Loucy (cell line): ENCODE measurements at regions not wholly inside any gene's neighbourhood (a gene's known extent, or its start where the extent isn't known, plus 50 kb on each side); places are given as distances from the start of the nearest gene placed in this dataset.

ENCODE experiments used
- H2AFZ ChIP-seq: fragments of 200-600 bp; sonication (generic); 2 replicates; pipeline ENCODE4 v1.6.0; 2016; ENCODE audit warnings: antibody characterized with exemption, mild to moderate bottlenecking, low read length, moderate library complexity
- H3F3A ChIP-seq: fragments of 200-600 bp; 2 replicates; pipeline ENCODE4 v1.6.0; 2016; ENCODE audit warnings: antibody characterized with exemption, low read depth, mild to moderate bottlenecking
- H3K27me3 ChIP-seq: fragments of 200-600 bp; sonication (generic); 2 replicates; pipeline ENCODE4 v1.6.1; 2014; ENCODE audit warnings: low read length, mild to moderate bottlenecking; ENCODE audit not compliant: insufficient read depth, poor library complexity, severe bottlenecking
- H3K36me3 ChIP-seq: fragments of 200-600 bp; sonication (generic); 2 replicates; pipeline ENCODE4 v1.6.1; 2016; ENCODE audit warnings: low read length; ENCODE audit not compliant: insufficient read depth
- H3K4me1 ChIP-seq: fragments of 200-600 bp; sonication (generic); 2 replicates; pipeline ENCODE4 v1.5.1; 2014; ENCODE audit warnings: low read length, mild to moderate bottlenecking; ENCODE audit not compliant: insufficient read depth, poor library complexity, severe bottlenecking
- H3K4me2 ChIP-seq: fragments of 200-600 bp; sonication (generic); 2 replicates; pipeline ENCODE4 v1.6.0; 2014; ENCODE audit warnings: antibody characterized with exemption, low read length, low read depth, mild to moderate bottlenecking; ENCODE audit not compliant: poor library complexity, severe bottlenecking
- H3K4me3 ChIP-seq: fragments of 200-600 bp; sonication (generic); 2 replicates; pipeline ENCODE4 v1.5.1; 2014; ENCODE audit warnings: low read length, mild to moderate bottlenecking, mixed read lengths; ENCODE audit not compliant: poor library complexity, severe bottlenecking
- H3K79me2 ChIP-seq: fragments of 200-600 bp; sonication (generic); 2 replicates; pipeline ENCODE4 v1.6.1; 2014; ENCODE audit warnings: low read length; ENCODE audit not compliant: insufficient read depth
- H3K9ac ChIP-seq: fragments of 200-600 bp; sonication (generic); 2 replicates; pipeline ENCODE4 v1.6.0; 2014; ENCODE audit warnings: mild to moderate bottlenecking, low read depth, low read length, moderate library complexity; ENCODE audit not compliant: poor library complexity, severe bottlenecking
- H3K9me2 ChIP-seq: fragments of 200-600 bp; sonication (generic); replicated peaks from 2 replicates; pipeline ENCODE4 v1.6.1; 2016; ENCODE audit warnings: low read depth, low read length, mixed read lengths
- H3K9me3 ChIP-seq: fragments of 200-600 bp; sonication (generic); 2 replicates; pipeline ENCODE4 v1.6.1; 2014; ENCODE audit warnings: mild to moderate bottlenecking, antibody characterized with exemption, low read length, low read depth; ENCODE audit not compliant: insufficient read depth
- H4K20me1 ChIP-seq: fragments of 200-600 bp; sonication (generic); 2 replicates; pipeline ENCODE4 v1.6.0; 2014; ENCODE audit warnings: antibody characterized with exemption, low read length, mild to moderate bottlenecking; ENCODE audit not compliant: insufficient read depth, poor library complexity, severe bottlenecking
- EZH2phosphoT487 ChIP-seq: fragments of 200-600 bp; IDR thresholded peaks from 2 replicates; pipeline ENCODE4 v1.6.1; 2018; ENCODE audit warnings: antibody characterized with exemption, mild to moderate bottlenecking, moderate library complexity, borderline replicate concordance
- TF ChIP-seq, protein P1 (sequence below): fragments of 200-600 bp; sonication (generic); conservative IDR thresholded peaks from 2 replicates; pipeline ENCODE4 v1.5.1; 2014; ENCODE audit warnings: mild to moderate bottlenecking, antibody characterized with exemption, low read length

DNA sequence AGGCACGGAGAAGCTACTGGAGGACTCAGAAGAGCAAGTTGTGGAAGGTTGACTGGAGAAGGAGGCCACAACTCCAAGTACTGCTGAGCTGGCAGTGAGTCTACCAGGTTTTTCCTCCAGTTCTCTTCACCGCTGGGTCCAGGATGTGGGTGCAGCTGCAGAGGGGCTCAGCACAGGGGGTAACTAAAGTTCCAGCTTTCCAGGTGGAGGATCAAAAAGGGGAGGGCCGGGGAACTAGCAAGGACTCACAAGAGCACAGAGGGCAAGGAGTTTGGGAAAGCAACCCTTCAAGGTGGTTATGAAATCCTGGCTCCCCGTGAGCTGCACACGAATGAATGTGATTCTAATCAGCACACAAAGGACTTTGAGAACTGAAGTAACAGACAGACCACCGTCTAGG lies 194.2 kb upstream of the GMDS start:
- no peak overlapping the region for H3K4me2 ChIP-seq
- no peaks in the 10 kb centered on the region for H4K20me1 ChIP-seq
- H3F3A ChIP-seq = no peaks in the 10 kb centered on the region
- H3K4me3 ChIP-seq = no peak overlapping the region
- TF ChIP-seq, protein P1, sequence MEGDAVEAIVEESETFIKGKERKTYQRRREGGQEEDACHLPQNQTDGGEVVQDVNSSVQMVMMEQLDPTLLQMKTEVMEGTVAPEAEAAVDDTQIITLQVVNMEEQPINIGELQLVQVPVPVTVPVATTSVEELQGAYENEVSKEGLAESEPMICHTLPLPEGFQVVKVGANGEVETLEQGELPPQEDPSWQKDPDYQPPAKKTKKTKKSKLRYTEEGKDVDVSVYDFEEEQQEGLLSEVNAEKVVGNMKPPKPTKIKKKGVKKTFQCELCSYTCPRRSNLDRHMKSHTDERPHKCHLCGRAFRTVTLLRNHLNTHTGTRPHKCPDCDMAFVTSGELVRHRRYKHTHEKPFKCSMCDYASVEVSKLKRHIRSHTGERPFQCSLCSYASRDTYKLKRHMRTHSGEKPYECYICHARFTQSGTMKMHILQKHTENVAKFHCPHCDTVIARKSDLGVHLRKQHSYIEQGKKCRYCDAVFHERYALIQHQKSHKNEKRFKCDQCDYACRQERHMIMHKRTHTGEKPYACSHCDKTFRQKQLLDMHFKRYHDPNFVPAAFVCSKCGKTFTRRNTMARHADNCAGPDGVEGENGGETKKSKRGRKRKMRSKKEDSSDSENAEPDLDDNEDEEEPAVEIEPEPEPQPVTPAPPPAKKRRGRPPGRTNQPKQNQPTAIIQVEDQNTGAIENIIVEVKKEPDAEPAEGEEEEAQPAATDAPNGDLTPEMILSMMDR = no peak
- TF ChIP-seq EZH2phosphoT487 = no peak
- no peak overlapping the region for H3K9ac ChIP-seq
- H3K9me3 ChIP-seq = no peaks in the 10 kb centered on the region
- no peaks in the 10 kb centered on the region for H3K36me3 ChIP-seq
- H3K79me2 ChIP-seq = no peaks in the 10 kb centered on the region
- H3K27me3 ChIP-seq = no peaks in the 10 kb centered on the region
- no peaks in the 10 kb centered on the region for H3K4me1 ChIP-seq
- no peak overlapping the region for H2AFZ ChIP-seq
- no peaks in the 10 kb centered on the region for H3K9me2 ChIP-seq

DNA sequence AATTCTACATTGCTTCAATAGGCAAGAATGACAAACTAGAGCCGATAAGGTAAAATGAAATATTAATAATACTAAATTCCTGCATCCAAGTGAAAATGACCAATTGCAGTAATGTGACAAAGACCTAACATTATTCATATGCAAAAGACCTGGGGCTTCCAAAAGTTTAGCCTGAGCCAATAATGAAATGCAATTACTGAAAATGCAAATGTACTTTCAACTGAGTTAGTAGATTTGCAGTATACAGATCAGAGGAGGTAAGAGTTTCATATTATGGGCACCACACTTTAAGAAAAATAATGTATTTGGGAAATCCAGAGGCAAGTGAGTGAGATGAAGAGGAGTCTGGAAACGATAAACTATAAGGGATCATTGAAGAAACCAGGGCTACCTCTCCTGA lies 193.7 kb upstream of the GMDS start:
- TF ChIP-seq, protein P1 = no peak
- no peak for TF ChIP-seq EZH2phosphoT487
- H3K79me2 ChIP-seq = no peaks in the 10 kb centered on the region
- no peak overlapping the region for H3K4me2 ChIP-seq
- no peaks in the 10 kb centered on the region for H3F3A ChIP-seq
- no peaks in the 10 kb centered on the region for H3K4me1 ChIP-seq
- H2AFZ ChIP-seq = no peak overlapping the region
- H4K20me1 ChIP-seq = no peaks in the 10 kb centered on the region
- no peak overlapping the region for H3K4me3 ChIP-seq
- no peaks in the 10 kb centered on the region for H3K9me3 ChIP-seq
- H3K36me3 ChIP-seq = no peaks in the 10 kb centered on the region
- no peaks in the 10 kb centered on the region for H3K27me3 ChIP-seq
- H3K9me2 ChIP-seq = no peaks in the 10 kb centered on the region
- no peak overlapping the region for H3K9ac ChIP-seq

- TF ChIP-seq EZH2phosphoT487 = no peak
- no peak overlapping the region for H3K4me3 ChIP-seq
- H2AFZ ChIP-seq = no peak overlapping the region
- no peaks in the 10 kb centered on the region for H3K9me2 ChIP-seq
- no peak overlapping the region for H3K4me2 ChIP-seq
- no peak overlapping the region for H3K9ac ChIP-seq
- no peaks in the 10 kb centered on the region for H3K36me3 ChIP-seq
- H3K27me3 ChIP-seq = no peaks in the 10 kb centered on the region
- H3F3A ChIP-seq = no peaks in the 10 kb centered on the region
- H4K20me1 ChIP-seq = no peaks in the 10 kb centered on the region
- H3K79me2 ChIP-seq = no peaks in the 10 kb centered on the region
- H3K9me3 ChIP-seq = no peaks in the 10 kb centered on the region
- H3K4me1 ChIP-seq = peaks cover 5% of the 10 kb centered on the region
Measured at GRCh38 chr6:2436410-2437154, 191.2 kb upstream of the GMDS start.

GRCh38 chr6:2435323-2435722 lies 189.9 kb upstream of the GMDS start:
- H3K36me3 ChIP-seq = no peaks in the 10 kb centered on the region
- H3K27me3 ChIP-seq = no peaks in the 10 kb centered on the region
- no peaks in the 10 kb centered on the region for H3K9me2 ChIP-seq
- H3K4me2 ChIP-seq = no peak overlapping the region
- H3K4me1 ChIP-seq = peaks cover 14% of the 10 kb centered on the region
- H2AFZ ChIP-seq = no peak overlapping the region
- no peaks in the 10 kb centered on the region for H3K79me2 ChIP-seq
- no peaks in the 10 kb centered on the region for H3K9me3 ChIP-seq
- no peak overlapping the region for H3K4me3 ChIP-seq
- TF ChIP-seq, protein P1 = no peak
- TF ChIP-seq EZH2phosphoT487 = no peak
- no peaks in the 10 kb centered on the region for H4K20me1 ChIP-seq
- H3K9ac ChIP-seq = no peak overlapping the region
- no peaks in the 10 kb centered on the region for H3F3A ChIP-seq
